ENCODE measurements at regions not wholly inside any gene's neighbourhood (a gene's known extent, or its start where the extent isn't known, plus 50 kb on each side); places are given as distances from the start of the nearest gene placed in this dataset.

- TF ChIP-seq, protein P1, sequence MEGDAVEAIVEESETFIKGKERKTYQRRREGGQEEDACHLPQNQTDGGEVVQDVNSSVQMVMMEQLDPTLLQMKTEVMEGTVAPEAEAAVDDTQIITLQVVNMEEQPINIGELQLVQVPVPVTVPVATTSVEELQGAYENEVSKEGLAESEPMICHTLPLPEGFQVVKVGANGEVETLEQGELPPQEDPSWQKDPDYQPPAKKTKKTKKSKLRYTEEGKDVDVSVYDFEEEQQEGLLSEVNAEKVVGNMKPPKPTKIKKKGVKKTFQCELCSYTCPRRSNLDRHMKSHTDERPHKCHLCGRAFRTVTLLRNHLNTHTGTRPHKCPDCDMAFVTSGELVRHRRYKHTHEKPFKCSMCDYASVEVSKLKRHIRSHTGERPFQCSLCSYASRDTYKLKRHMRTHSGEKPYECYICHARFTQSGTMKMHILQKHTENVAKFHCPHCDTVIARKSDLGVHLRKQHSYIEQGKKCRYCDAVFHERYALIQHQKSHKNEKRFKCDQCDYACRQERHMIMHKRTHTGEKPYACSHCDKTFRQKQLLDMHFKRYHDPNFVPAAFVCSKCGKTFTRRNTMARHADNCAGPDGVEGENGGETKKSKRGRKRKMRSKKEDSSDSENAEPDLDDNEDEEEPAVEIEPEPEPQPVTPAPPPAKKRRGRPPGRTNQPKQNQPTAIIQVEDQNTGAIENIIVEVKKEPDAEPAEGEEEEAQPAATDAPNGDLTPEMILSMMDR (tag by site-specific recombination; IDR thresholded peaks at IDR 0.05), result no peak
- TF ChIP-seq TSHZ1 (tag by site-specific recombination; IDR thresholded peaks at IDR 0.05; ENCODE audit: borderline replicate concordance) (no peak), ZNF514 (tag by site-specific recombination; IDR thresholded peaks at IDR 0.05) (no peak), ZNF174 (tag by site-specific recombination; IDR thresholded peaks at IDR 0.05) (no peak), ZBTB26 (tag by site-specific recombination; optimal IDR thresholded peaks at IDR 0.05) (no peak), SP7 (tag by site-specific recombination; IDR thresholded peaks at IDR 0.05) (no peak), ZNF394 (tag by site-specific recombination; IDR thresholded peaks at IDR 0.05; ENCODE audit: borderline replicate concordance) (no peak), ZNF48 (tag by site-specific recombination; IDR thresholded peaks at IDR 0.05) (no peak), ZNF175 (tag by site-specific recombination; IDR thresholded peaks at IDR 0.05) (no peak)
- TF ChIP-seq, protein P2, sequence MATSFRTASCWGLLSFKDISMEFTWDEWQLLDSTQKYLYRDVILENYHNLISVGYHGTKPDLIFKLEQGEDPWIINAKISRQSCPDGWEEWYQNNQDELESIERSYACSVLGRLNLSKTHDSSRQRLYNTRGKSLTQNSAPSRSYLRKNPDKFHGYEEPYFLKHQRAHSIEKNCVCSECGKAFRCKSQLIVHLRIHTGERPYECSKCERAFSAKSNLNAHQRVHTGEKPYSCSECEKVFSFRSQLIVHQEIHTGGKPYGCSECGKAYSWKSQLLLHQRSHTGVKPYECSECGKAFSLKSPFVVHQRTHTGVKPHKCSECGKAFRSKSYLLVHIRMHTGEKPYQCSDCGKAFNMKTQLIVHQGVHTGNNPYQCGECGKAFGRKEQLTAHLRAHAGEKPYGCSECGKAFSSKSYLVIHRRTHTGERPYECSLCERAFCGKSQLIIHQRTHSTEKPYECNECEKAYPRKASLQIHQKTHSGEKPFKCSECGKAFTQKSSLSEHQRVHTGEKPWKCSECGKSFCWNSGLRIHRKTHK (tag by site-specific recombination; IDR thresholded peaks at IDR 0.05), result no peak
- TF ChIP-seq, protein P3, sequence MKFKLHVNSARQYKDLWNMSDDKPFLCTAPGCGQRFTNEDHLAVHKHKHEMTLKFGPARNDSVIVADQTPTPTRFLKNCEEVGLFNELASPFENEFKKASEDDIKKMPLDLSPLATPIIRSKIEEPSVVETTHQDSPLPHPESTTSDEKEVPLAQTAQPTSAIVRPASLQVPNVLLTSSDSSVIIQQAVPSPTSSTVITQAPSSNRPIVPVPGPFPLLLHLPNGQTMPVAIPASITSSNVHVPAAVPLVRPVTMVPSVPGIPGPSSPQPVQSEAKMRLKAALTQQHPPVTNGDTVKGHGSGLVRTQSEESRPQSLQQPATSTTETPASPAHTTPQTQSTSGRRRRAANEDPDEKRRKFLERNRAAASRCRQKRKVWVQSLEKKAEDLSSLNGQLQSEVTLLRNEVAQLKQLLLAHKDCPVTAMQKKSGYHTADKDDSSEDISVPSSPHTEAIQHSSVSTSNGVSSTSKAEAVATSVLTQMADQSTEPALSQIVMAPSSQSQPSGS (tag by site-specific recombination; IDR thresholded peaks at IDR 0.05; ENCODE audit: low read depth), result no peak
- TF ChIP-seq, protein P4, sequence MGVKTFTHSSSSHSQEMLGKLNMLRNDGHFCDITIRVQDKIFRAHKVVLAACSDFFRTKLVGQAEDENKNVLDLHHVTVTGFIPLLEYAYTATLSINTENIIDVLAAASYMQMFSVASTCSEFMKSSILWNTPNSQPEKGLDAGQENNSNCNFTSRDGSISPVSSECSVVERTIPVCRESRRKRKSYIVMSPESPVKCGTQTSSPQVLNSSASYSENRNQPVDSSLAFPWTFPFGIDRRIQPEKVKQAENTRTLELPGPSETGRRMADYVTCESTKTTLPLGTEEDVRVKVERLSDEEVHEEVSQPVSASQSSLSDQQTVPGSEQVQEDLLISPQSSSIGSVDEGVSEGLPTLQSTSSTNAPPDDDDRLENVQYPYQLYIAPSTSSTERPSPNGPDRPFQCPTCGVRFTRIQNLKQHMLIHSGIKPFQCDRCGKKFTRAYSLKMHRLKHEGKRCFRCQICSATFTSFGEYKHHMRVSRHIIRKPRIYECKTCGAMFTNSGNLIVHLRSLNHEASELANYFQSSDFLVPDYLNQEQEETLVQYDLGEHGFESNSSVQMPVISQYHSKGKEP (tag by site-specific recombination; IDR thresholded peaks at IDR 0.05), result no peak
Observed at GRCh38 chr12:61521258-61521657, 738.9 kb upstream of the USP15 start.

Data from HEK293 (cell line).